ENCODE measurements at regions not wholly inside any gene's neighbourhood (a gene's known extent, or its start where the extent isn't known, plus 50 kb on each side); places are given as distances from the start of the nearest gene placed in this dataset.
"Not testable (repeated sequence)": the region's sequence is repeated elsewhere in the genome, so short reads cannot be mapped to it uniquely, and the experiment has no call there.

DNA sequence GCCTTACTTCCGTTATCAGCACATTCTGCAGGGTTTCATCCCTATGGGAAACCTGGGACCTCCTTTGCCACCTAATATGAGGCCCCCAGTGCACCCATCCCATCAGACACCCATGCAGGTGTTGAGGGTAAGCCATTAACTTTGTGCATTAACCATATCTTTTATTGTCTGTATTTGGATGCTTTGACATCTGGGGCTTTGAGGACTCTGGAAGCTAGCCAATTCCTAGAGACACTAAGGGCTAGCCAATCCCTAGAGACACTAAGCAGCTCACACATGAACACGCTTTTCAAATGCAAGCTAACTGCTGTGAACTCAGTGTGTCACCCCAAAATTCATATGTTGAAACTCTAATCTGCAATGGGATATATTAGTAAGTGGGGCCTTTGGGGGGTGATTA, 272.5 kb upstream of the COBL start:
- DNase-seq = no peak

DNA sequence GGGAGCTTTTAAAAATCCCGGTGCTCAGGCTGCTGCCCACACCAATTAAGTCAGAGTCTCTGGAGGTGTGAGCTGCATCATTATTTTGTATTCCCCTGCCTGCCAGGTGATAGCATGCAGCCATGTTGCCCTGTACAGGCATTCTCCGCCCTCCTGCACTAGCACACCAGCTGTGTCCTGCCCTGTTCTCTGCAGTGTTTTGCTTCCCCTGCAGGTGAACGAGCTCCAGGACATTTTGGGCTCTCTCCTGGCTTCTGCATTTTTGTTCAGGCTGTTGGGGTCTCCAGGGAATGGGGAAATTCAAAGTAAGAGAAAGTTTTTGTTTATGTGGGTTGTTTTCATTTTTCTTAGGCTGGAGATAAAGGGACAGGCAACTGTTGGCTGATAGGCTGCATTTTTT, 271.0 kb upstream of the COBL start:
- DNase-seq = no peak

DNA sequence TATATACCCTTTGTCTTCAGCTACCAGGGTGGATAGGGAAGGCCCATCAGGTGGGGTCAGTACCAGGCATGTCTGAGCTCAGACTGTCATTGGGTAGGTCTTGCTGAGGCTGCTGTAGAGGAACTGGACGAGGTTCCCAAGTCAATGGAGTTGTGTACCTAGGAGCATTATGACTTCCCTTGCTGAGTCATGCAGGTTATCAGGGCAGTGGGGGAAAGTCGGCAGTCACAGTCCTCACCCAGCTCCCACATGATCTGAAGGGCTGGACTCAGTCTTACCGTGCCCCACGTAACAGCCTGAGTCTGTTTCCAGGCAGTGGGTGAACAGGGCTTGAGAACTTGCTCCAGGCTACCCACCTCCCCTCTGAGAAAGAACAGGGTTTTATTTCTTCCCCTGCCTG, 260.8 kb upstream of the COBL start:
- DNase-seq = no peak

DNA sequence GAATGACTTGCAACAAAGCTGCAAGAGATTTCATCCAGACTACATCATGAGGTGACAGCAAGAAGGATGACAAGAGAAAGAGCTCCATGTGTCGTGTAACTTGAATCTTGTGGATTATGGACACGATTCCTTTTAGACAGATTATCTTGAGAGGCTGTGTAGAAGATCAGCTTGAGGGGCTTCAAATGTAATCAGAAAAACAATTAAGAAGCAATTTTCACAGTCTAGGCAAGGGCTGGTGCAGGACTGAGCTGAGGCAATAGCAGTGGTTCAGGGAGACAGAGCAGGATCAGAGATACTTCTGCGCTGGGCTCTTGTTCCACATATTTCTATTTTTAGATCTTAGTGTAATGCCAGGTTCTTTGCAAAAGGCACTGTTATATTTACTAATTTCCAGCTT, 253.0 kb upstream of the COBL start:
- DNase-seq = no peak

DNA sequence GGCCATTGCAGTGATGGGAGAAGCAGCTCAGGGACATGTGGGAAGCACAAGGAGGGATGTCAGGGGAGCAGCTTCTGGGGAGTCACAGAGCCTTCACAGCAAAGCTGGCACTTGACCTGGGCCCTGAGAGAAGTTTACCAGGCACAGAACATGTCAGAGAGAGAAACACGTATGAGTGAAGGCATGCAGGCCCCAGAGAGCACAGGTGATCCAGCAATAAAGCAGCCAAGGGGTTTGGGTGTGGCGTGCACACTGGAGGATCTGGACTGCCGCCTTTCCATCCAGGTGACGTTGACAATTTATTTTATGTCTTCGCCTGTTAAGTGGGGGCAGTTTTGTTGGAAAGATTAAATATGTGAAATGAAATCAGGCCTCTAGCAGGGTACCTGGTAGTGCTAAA, 252.6 kb upstream of the COBL start:
- no peak for DNase-seq

DNA sequence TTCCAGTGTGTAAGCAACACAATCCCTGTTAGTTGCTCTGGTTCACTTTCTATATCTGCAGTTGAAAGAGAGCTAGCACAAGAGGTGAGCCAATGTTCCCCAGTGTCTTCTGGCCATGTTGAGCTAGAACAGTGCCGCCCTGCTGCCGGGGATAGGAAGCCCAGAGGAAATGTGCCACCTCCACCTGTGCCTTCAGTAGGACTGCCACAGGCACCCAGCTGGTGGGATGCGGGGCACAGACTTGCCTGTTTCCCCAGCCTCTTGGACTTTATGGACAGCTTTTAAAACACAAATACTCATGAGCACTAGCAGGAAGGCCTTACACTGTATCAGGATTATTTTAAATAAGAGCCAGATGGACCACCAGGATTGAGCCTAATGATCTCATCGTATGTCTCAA, 234.5 kb upstream of the COBL start:
- DNase-seq = no peak

DNA sequence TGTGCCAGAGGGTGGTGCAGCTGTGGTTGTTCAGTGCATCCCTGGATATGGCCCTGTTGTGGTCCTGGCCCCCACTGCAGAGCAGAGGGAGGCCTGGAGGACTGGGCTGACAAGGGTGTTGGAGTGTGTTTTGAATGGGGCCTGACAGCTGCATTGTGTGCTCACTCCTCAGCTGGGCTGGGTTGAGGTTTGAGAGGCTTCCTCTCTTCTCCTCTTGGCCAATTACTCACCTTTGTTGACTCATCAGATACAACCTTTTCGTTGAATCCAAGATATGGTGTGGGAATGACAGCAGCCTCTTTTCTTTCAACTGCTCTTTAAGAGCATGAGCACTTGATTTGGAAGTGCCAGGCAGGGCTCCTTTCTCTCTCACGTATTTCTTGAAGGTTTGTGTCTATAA, 228.5 kb upstream of the COBL start:
- DNase-seq = no peak

DNA sequence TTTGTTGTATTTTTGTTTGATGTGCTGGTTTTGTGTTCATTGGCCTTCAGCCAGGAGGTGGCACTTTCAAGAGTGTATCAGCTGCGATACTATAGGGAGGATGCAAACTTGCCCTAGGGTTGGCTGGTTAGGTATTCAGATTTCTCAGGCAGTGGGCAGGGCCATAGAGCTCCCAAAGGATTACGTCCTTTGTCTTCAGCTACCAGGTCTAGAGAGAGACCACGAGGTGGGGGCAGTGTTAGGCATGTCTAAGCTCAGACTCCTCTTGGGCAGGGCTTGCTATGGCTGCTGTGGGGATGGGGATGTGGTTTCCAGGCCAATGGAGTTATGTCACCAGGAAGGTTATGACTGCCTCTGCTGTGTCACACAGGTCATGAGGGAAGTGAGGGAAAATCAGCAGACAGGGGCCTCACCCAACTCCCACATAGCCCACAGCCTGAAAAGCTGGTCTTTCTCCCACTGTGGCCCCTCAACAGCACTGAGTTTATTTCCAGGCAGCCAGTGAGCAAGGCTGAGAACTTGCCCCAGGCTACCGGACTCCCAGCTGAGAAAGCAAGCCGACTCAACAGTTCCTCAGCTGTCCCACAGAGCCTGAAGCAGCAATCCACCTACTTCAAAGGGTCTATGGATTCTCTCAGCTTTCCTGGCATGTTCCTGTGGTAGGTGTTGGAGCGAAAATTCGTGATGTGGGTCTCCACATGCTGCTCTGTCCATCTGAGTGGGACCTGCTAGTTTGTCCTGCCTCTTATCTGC, 227.4 kb upstream of the COBL start:
- DNase-seq = no peak

DNA sequence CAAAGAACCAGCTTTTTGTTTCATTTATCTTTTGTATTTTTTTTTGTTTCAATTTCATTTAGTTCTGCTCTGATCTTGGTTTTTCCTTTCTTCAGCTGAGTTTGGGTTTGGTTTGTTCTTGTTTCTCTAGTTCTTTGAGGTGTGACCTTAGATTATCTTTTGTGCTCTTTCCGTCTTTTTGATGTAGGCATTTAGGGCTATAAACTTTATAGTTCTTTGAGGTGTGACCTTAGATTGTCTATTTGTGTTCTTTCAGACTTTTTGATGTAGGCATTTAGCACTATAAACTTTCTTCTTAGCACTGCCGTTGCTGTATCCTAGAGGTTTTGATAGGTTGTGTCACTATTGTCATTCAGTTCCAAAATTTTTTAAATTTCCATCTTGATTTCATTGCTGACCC, 224.3 kb upstream of the COBL start:
- not testable (repeated sequence) for DNase-seq

DNA sequence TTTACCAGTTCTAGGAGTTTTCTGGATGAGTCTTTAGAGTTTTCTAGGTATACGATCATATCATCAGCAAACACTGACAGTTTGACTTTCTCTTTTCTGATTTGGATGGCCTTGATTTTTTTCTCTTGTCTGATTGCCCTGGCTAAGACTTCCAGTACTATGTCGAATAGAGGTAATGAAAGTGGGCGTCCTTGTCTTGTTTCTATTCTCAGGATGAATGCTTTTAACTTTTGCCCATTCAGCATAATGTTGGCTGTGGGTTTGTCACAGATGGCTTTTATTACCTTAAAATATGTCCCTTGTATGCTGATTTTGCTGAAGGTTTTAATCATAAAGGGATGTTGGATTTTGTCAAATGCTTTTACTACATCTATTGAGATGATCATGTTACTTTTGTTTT, 223.2 kb upstream of the COBL start:
- DNase-seq = no peak

DNA sequence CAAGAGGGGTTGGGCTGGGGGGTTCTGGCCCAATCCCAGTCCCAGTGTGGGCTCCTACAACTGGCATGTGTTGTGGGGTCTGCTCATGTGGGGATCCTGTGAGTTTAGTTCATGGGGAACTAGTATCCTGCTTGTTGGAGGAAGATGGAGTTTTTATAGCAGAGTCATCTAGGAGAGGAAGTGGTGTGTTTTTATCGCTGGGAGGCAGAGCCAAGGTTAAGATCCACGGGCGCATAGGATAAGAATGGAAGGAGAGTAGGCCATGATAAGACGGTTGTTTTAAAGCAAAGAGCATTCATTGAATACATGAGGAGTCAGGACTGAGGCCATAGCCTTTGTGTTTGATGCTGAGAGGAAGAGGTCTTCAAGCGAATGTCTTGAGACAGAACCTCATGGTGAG, 211.6 kb upstream of the COBL start:
- DNase-seq = no peak

DNA sequence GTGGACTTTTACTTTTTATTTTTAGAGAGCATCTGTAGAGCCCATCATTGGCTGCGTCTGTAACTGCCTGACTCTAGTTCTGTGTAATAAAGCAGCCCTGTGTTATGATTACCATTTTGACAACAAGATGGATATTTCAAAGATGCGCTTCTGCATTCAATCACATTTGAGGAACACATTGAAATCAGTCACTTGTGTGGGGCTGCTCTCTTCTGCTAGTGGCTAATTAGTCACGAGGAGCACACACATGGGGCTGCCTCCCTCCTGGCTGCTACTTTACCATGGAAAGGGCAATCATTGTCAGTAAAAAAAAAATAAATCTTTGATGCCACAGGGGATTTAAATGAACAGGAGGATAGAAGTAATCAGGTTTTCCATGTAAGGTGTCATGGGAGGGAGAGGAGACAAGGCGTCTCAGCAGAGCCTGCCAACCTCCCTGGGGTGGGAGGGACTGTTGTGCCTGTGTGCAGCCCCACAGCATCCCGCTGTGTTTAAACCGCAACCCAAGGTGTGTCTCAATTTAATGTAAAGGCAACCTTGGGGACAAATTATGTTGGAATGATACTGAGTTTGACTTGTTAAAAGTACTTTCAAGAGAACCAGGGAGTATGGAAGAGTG, 205.2 kb upstream of the COBL start:
- DNase-seq = no peak

DNA sequence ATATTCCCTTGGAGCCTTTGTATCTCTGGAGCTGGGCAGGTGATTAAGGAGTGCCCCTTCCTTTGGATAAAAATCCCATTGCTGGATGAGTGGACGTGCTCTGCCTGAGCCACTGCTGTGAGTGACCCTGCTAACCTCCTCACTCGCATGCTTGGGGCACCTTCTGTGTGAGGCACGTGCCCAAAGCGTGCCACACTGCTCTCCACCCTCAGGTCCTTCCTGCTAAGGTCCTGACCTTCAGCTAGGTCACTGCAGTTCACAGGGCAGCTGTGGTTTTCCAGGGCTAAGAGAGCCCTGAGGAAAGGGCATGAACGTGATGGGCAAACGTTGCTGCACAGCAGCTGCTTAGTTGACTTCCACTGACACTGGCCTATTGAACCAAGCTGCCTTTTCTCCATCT, 204.4 kb upstream of the COBL start:
- no peak for DNase-seq

DNA sequence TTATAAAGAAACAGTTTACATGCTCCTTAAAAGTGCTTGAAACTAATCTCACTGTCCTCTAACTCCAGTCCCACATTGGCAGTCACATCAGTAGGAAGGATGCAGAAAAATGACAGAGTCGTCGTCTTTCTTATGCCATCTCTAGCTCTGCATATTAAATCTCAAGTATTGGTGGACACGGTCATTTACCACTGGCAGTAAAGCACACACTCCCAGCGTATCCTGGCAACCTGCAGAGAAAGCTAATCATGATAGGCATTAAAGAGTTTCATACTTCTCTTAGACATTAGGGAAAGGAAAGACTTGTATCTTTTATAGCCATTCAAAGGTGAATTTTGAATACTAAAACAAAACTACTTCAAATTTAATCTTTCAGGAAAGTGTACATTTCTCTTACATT, 202.0 kb upstream of the COBL start:
- DNase-seq = no peak

DNA sequence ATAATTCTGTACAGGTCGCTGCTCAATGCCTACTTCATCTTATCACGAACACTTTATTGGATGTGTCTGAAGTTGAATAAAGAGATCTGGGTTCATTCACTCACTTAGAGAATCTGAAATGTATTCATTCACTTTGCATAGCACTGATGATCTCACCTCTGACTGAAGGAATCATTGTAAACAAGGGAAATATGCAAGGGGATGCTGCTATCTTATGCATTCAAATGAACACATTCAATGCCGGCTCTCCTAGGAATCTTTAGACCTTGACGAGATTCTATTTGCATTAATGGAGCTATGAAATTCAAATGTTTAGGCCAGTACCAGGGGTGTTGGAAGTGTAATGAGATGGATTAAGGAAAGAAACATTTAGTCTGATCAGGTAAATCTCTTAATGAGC, 200.6 kb upstream of the COBL start:
- DNase-seq = no peak

DNA sequence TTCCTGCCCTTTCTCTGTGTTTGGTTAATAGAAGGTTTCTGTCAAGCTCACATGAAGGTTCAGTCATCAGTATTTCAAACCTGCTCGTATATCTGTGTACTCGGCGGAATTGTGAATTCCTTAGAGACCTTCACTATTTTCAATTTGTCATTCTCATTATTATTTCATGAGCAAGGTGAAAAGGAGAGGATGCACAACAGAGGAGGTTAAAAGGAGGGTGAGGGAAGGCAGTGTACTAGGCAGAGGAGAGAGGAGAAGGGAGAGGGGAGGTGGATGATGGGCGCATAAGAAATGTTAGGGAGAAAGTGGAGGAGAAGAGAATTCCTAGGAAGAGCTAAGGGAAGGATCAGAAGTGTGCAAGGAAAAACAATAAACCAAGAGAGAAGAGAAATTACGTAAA, 185.0 kb upstream of the COBL start:
- no peak for DNase-seq

DNA sequence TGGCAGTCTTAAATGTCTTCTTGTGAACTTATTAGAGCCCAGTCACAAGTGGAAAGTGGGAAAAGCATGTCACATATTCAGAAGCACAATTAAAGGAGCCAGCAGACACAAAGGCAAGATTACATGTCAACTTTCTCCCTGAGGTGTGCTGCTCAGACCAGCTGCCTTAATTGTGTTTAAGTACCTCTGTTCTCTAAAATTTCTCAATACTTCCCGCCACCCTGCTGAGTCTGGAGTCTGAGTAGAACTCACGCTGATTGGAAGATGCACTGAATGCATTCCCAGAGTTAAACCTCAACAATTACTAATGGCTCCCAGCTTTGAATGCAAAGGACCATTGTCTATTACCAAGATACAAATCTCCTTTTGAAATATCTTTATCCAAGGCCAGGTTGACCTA, 166.4 kb upstream of the COBL start:
- DNase-seq = no peak

DNA sequence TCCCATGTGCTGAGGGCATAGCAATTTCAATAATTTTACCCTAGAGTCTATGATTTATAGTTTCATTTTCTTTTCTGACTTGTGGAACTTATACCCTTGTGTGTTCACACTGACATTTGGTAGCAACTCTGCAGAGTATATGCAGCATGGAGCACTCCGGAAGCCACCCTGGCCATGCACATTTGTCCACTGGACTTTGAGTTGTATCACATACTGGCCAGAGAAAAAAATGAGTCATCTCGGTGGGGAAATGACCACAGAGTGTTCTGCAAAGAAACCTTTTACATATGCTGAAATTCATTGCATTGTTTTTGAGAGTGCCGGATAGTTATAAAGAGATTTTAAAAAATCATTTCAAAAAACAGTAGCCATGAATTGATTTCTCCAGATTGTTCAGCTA, 164.8 kb upstream of the COBL start:
- DNase-seq = no peak

DNA sequence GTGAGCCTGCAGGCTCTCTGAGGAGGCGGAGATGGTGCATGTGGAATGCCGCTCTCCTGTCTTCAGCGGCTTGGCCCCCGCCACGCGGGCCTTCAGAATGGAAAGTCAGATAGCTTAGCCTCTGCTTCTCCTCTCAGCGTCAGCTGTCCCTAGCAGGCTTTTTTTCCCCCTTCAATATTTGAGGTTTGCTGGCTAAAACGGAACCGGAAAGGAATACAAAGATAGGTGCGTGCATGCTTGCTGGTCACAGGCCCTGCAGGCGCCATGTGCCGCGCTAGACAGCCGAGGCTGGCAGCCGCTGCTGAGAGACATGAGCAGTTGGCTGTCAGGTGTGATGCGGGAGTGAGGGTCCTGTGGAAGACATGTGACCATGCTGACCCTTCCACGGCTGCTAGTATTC, 161.2 kb upstream of the COBL start:
- DNase-seq = no peak

DNA sequence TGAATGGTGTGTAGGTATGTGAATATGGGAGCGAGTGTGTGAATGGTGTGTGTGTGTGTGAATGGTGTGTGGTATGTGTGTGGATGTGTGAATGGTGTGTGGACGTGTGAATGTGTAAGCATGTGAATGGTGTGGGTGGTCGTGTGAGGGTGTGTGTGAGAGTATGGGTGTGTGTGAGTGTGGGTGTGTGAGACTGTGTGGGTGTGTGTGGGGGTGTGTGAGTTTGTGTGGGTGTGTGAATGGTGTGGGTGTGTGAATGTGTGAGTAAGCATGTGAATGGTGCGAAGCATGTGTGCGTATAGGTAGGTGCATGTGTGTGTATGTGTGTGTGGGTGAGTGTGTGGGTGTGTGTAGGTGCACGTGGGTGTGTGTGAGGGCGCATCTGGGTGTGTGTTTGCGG, 160.7 kb upstream of the COBL start:
- DNase-seq = no peak

DNA sequence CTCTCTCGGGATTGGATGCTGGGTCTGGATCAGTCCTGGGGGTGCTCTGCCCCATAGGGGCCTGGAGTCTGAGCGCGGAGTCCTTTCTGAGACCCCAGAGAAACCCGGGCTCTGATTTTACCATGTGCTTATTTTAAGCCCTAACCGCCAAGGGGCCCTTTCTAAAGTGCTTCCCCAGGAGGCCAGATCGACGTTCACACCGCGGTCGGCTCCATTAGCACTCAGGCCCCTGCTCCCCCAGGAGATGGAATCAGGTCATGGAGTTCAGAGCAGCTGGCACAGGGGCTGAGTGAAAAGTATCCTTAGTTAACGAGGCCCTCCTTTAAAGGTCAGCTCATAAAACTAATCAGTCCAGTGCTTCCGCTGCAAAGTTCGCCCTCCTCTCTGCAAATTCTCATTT, 159.4 kb upstream of the COBL start:
- no peak for DNase-seq

DNA sequence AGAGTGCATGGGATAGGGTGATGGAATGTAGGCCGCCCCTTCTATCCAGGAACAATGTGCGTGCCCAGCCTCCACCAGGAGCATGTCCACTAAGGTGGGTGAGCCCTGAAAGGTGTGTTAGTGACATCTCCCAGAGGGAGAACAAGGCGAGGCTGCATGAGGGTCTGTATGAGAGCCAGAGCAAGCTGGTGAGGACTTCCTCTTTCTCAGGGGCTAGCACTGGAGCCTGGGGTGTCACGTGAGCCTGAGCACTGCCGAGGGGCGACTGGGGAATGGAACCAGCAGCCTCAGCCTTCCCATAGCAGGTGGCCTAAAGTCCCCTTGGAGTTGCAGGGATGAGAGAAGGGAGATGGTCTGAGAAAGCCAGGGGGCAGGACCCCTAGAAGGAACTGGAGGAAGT, 156.3 kb upstream of the COBL start:
- no peak for DNase-seq

DNA sequence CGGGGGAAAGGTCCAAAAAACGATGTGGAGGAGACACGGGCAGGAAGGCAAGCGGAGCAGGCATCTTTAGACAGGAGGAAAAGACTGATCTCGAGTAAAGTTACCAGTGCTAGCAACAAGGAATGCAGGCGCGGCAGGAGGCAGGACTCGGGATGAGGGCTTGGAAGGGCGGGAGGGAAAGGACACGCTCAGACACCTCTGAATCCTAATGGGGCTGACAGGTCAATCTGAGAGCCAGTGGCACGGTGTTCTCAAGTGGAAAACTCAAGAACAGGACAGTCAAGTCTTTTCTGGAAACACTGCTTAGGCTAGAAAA, 155.3 kb upstream of the COBL start:
- DNase-seq = no peak

DNA sequence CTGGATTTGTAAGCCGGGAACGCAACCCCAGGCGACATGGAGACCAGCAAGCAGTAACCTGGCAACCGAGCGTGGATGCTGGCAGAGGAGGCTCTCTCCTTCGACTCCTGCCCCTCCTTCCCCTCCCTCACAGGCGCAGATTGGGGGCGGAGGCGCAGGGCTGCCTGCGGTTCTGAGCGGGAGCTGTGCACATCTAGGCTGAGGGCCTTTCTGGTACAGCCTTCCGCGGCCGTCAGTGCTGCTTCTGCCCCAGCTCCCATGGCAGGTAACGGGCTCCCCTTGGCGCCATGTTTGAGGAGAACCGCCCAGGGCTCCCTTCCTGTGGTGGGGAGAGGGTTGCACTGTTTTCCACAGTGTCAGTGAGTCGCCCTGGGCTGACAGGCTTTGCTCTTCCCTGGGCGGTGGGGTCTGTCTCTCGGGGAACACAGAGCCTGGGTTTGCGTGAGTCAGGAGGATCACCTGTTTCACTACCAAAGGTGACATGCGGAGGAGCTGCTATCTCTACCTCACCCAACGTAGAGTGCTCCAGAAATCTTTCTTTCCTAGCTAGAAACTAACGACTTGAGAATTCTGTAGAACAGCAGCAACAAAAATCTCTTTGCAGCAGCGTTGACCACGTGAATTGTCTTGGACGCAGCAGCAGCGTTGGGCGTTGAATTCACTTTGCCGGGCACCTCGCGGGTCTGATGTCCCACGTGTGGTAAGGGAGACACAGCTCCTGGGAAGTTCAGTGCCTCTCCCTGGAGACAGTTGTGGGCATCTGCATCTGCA, 154.8 kb upstream of the COBL start:
- no peak for DNase-seq
